ENCODE measurements at regions not wholly inside any gene's neighbourhood (a gene's known extent, or its start where the extent isn't known, plus 50 kb on each side); places are given as distances from the start of the nearest gene placed in this dataset.

DNA sequence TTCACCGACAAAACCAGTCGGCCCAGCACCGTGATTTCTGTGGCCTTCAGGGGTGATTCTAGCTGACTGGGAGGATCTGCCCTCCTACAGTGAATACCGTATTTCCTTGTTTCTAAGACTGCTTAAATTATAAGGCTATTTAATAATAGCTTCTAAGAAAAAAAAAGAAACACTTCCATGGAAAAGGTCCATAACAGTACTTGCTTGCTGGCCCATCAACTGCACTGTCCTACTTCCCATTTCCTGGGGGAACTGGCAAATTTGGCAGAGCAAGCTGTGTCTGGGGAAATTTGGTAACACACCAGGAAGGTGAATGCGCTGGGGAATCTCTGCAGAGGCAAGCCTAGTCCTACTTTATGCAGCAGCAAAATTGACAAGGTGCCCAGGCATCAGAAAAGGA is 214.0 kb downstream of the ZNF326 start:
- H4K8ac ChIP-seq (replicated peaks; ENCODE audit: insufficient read length, low read depth, low read length): no peak overlapping the region
- no peaks in the 10 kb centered on the region for H3K9me3 Mint-ChIP-seq
- peaks cover 1% of the 10 kb centered on the region; the same call in 1 of the 2 replicates for H3K27me3 Mint-ChIP-seq (ENCODE audit: low read depth)

More for the DNA sequence above, 214.0 kb downstream of the ZNF326 start:
- Mint-ChIP-seq H3K36me3 (ENCODE audit: insufficient read depth in 1 of 3, low read depth in 3 of 3) (no peaks in the 10 kb centered on the region), H3K27ac (no peak overlapping the region), H3K4me3 (no peak overlapping the region), H3K4me1 (peaks cover 7 to 13% of the 10 kb centered on the region in 2 experiments)
- Histone ChIP-seq H3T11ph (ENCODE audit: low read length) (no peak overlapping the region), H2BK15ac (ENCODE audit: low read depth, low read length) (no peak overlapping the region), H2AK5ac (ENCODE audit: insufficient read length, low read length) (no peak overlapping the region), H4K20me1 (ENCODE audit: control insufficient read depth, insufficient read depth, insufficient read length) (no peaks in the 10 kb centered on the region), H2BK120ac (ENCODE audit: low read depth, low read length, poor library complexity, severe bottlenecking) (no peak overlapping the region), H3K14ac (ENCODE audit: insufficient read depth, low read length) (no peak overlapping the region), H2AFZ (ENCODE audit: low read length) (no peak overlapping the region), H3K9ac (ENCODE audit: extremely low read depth, insufficient read length, low read length) (no peak overlapping the region), H2BK20ac (ENCODE audit: low read depth, low read length, poor library complexity, severe bottlenecking) (no peak overlapping the region), H2BK12ac (ENCODE audit: insufficient read length, low read depth, low read length) (no peak overlapping the region), H3K56ac (ENCODE audit: insufficient read length, low read depth, low read length) (no peak overlapping the region), H3K27ac (ENCODE audit: insufficient read length, low read depth, low read length) (no peak overlapping the region), H3K9me3 (ENCODE audit: control insufficient read depth, low read depth, low read length) (no peaks in the 10 kb centered on the region), H3K79me2 (ENCODE audit: insufficient read depth, low read length) (no peaks in the 10 kb centered on the region), H3K79me1 (ENCODE audit: insufficient read depth, low read depth, low read length, poor library complexity, severe bottlenecking) (no peaks in the 10 kb centered on the region), H4K5ac (ENCODE audit: insufficient read length, low read depth, low read length) (no peak overlapping the region), H3K23ac (ENCODE audit: insufficient read length, low read depth, low read length) (no peak overlapping the region), H3K4me1 (ENCODE audit: insufficient read depth, low read length) (no peaks in the 10 kb centered on the region), H2BK5ac (ENCODE audit: insufficient read length, low read length) (no peak overlapping the region), H3K4ac (ENCODE audit: low read depth, low read length) (no peak overlapping the region), H3K23me2 (ENCODE audit: insufficient read length, low read depth, low read length, poor library complexity, severe bottlenecking) (no peaks in the 10 kb centered on the region), H4K91ac (ENCODE audit: insufficient read length, low read depth, low read length) (no peak overlapping the region), H3K27me3 (ENCODE audit: insufficient read depth, low read length) (no peaks in the 10 kb centered on the region), H3K18ac (ENCODE audit: insufficient read length, low read depth, low read length) (no peak overlapping the region), H3K4me2 (ENCODE audit: insufficient read depth, insufficient read length, low read length) (no peak overlapping the region)
- TF ChIP-seq, protein P1, sequence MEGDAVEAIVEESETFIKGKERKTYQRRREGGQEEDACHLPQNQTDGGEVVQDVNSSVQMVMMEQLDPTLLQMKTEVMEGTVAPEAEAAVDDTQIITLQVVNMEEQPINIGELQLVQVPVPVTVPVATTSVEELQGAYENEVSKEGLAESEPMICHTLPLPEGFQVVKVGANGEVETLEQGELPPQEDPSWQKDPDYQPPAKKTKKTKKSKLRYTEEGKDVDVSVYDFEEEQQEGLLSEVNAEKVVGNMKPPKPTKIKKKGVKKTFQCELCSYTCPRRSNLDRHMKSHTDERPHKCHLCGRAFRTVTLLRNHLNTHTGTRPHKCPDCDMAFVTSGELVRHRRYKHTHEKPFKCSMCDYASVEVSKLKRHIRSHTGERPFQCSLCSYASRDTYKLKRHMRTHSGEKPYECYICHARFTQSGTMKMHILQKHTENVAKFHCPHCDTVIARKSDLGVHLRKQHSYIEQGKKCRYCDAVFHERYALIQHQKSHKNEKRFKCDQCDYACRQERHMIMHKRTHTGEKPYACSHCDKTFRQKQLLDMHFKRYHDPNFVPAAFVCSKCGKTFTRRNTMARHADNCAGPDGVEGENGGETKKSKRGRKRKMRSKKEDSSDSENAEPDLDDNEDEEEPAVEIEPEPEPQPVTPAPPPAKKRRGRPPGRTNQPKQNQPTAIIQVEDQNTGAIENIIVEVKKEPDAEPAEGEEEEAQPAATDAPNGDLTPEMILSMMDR (conservative IDR thresholded peaks at IDR 0.05): no peak
- DNase-seq: no peak
- no CpG with 5 or more reads among the region's 5 CpGs for WGBS (ENCODE audit: extremely low coverage, insufficient read length, low lambda C conversion rate)
